Peyer's patch (tissue), 4 donors: ENCODE measurements at regions not wholly inside any gene's neighbourhood (a gene's known extent, or its start where the extent isn't known, plus 50 kb on each side); places are given as distances from the start of the nearest gene placed in this dataset.

Experiments used
- DNase-seq, 3 donors: peaks; one replicate each; pipeline ENCODE4 v3.0.0-alpha.2; 2017 to 2019
- H3K27ac ChIP-seq, 4 donors: fragments of 200-600 bp; sonication (generic); one replicate each; pipeline ENCODE4 v1.5.1; 2016 to 2019
- H3K27me3 ChIP-seq, 2 donors: fragments of 200-600 bp; sonication (generic); one replicate each; pipeline ENCODE4 v1.5.1; 2019
- H3K36me3 ChIP-seq, 3 donors: fragments of 200-600 bp; sonication (generic); one replicate each; pipeline ENCODE4 v1.5.1; 2016 to 2019
- H3K4me1 ChIP-seq, 4 donors: fragments of 200-600 bp; sonication (generic); one replicate each; pipeline ENCODE4 v1.5.1; 2016 to 2019
- H3K4me3 ChIP-seq, 4 donors: fragments of 200-600 bp; sonication (generic); 1 replicate in 3 of 4; 2 replicates in 1 of 4; pipeline ENCODE4 v1.5.1; 2016 to 2019; ENCODE audit warnings: mild to moderate bottlenecking in 1 of 4
- H3K9me3 ChIP-seq, 4 donors: fragments of 200-600 bp; sonication (generic); one replicate each; pipeline ENCODE4 v1.5.1; 2016 to 2019; ENCODE audit warnings: mild to moderate bottlenecking in 1 of 4
- POLR2A ChIP-seq, 2 donors: fragments of 450-650 bp; IDR thresholded peaks; one replicate each; pipeline ENCODE4 v1.5.1; 2017; ENCODE audit warnings: antibody characterized with exemption in 2 of 2, mild to moderate bottlenecking in 2 of 2, moderate library complexity in 2 of 2
- TF ChIP-seq, protein P1 (sequence below), 6 experiments: fragments of 450-650 bp in 4 of 6; fragments of 200-600 bp in 2 of 6; sonication (generic) in 1 of 6; IDR thresholded peaks; one replicate each; pipeline ENCODE4 v1.5.1; 2017 to 2019; ENCODE audit warnings: antibody characterized with exemption in 6 of 6, mild to moderate bottlenecking in 3 of 6, moderate library complexity in 1 of 6

DNA sequence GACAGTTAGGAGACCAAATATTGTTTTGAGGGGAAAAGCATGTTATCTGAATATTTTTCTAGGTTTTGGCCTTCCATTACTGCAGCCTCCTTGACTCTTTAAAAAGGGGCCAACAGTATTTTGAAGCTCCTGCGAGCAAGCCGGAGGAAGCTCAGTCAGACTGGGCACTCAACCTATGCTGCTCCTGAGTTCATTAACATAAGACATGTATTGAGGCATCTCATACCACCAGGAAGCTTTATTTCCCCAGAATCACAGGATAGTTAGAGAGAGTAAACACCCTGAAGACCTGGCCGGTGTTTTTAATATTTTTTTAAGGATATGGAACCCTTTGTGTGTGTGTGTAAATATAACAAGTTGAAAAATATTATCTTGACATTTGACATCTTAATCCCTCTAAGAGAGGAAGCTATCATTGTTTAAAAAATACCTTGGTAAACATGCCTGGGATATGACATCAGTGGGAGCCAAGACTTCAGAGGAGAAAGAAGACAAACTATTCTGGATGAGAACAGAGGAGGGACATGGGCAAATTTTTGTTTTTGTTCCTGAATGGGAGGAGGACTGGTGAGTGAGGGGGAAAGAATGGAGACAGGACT, 139.3 kb upstream of the SLIT3 start:
- TF ChIP-seq POLR2A (IDR thresholded peaks at IDR 0.05), result no peak
- TF ChIP-seq, protein P1, sequence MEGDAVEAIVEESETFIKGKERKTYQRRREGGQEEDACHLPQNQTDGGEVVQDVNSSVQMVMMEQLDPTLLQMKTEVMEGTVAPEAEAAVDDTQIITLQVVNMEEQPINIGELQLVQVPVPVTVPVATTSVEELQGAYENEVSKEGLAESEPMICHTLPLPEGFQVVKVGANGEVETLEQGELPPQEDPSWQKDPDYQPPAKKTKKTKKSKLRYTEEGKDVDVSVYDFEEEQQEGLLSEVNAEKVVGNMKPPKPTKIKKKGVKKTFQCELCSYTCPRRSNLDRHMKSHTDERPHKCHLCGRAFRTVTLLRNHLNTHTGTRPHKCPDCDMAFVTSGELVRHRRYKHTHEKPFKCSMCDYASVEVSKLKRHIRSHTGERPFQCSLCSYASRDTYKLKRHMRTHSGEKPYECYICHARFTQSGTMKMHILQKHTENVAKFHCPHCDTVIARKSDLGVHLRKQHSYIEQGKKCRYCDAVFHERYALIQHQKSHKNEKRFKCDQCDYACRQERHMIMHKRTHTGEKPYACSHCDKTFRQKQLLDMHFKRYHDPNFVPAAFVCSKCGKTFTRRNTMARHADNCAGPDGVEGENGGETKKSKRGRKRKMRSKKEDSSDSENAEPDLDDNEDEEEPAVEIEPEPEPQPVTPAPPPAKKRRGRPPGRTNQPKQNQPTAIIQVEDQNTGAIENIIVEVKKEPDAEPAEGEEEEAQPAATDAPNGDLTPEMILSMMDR (IDR thresholded peaks at IDR 0.05), result no peak

DNA sequence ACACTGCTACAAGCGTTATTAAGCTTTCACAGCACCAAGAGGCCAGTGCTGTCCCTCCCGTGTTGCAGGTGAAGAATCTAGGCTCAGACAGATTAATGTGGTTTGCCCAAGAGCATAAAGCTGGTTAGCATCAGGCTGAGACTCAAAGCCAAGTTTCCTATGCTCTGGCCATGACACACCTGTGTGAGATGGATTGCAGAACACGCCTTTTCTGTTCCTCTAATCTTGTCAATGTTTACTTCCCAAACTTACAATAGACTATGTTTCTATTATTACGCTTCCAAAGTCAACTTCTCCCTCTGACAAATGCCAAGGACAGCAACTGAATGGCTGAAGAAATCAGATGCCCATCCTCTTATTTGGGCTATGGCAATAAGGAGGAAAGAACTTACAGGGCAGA, 138.4 kb upstream of the SLIT3 start:
- H3K4me1 ChIP-seq, result no peaks in the 10 kb centered on the region
- no peaks in the 10 kb centered on the region for H3K27me3 ChIP-seq
- no peak overlapping the region for H3K4me3 ChIP-seq
- DNase-seq, result no peak
- H3K36me3 ChIP-seq, result no peaks in the 10 kb centered on the region
- no peak for TF ChIP-seq POLR2A (IDR thresholded peaks at IDR 0.05)
- TF ChIP-seq, protein P1 (IDR thresholded peaks at IDR 0.05), result no peak
- H3K9me3 ChIP-seq, result no peaks in the 10 kb centered on the region
- H3K27ac ChIP-seq, result no peak overlapping the region

More for the DNA sequence above, 139.3 kb upstream of the SLIT3 start:
- Histone ChIP-seq H3K36me3 (no peaks in the 10 kb centered on the region), H3K4me1 (no peaks in the 10 kb centered on the region), H3K27me3 (no peaks in the 10 kb centered on the region), H3K9me3 (no peaks in the 10 kb centered on the region), H3K4me3 (no peak overlapping the region), H3K27ac (no peak overlapping the region)
- DNase-seq, result no peak

DNA sequence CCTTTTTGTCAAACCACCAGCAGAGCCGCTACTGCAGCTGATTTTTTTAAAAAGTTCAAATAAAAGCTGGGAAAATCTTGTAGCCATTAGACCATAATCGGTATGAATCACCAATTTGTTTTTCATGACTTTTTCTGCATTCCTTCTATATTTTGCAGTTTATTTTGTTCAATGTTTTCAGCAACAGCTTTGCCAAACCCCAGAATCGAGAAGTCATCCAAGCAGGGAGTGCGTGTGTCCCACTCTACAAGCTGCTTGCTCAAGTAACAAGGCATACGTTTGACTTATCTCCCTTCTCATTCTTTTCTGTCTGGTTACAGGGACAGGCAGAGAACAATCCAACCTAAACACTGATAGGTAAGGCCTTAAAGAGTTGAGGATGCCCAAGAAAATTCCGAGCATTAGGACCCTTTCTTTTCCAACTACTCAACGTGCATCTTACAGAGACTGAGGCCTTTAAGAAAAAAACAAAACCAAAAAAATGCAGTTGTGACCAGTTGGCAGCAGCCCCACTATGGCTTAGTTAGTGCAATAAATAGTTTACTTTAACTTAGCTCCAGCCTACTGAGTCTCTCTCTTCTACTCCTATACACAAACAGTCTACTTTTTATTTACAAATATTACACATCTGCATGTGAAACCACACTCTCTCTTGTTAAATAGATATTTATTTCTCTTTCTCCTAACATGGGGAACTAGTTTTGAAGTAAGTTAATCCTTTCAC, 134.7 kb upstream of the SLIT3 start:
- TF ChIP-seq, protein P1 (IDR thresholded peaks at IDR 0.05), result no peak
- no peak for TF ChIP-seq POLR2A (IDR thresholded peaks at IDR 0.05)
- Histone ChIP-seq H3K9me3 (no peaks in the 10 kb centered on the region), H3K27me3 (no peaks in the 10 kb centered on the region), H3K4me3 (no peak overlapping the region), H3K36me3 (no peaks in the 10 kb centered on the region), H3K27ac (no peak overlapping the region), H3K4me1 (no peaks in the 10 kb centered on the region)
- DNase-seq, result no peak

DNA sequence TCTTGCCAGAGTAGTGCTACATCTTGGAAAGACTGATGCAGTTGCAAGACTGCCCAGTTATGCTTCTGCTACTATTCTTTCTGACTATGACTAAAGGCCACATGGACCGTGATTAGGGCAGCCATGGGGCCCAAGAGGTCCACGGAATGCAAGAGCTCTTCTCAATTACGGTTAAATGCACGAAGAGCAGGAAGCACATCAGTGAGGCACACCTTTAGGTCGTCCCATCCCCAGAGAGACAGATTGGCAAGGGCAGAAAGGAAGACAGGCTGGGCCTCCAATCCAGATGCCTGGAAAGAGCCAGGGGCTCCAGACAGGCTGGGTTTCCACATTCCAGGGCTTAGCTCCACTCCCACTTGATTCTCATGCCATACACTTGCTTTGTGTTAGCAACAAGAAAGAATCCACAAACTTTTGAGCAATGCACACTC, 132.3 kb upstream of the SLIT3 start:
- no peak for TF ChIP-seq POLR2A (IDR thresholded peaks at IDR 0.05)
- TF ChIP-seq, protein P1 (IDR thresholded peaks at IDR 0.05), result no peak
- Histone ChIP-seq H3K27me3 (no peaks in the 10 kb centered on the region), H3K4me1 (no peaks in the 10 kb centered on the region), H3K9me3 (no peaks in the 10 kb centered on the region), H3K27ac (no peak overlapping the region), H3K36me3 (no peaks in the 10 kb centered on the region), H3K4me3 (no peak overlapping the region)
- DNase-seq, result no peak

DNA sequence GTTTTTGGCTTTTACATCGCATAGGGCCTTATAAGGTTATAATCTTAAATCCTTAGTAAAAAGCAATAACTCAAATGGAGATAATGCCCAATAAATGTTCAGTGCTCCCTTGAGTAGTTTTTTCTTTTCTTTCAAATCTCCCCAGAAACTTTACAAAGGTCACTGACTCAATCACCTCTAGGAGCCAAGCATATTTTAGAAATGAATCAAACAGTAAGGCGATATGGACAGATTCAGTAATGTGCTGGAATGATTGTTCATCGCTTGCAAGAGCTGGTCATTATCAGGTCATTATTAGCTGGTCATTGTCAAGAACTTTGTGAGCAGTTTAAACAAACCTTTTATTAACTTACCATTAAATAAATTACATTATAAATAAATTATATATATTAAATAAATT, 130.4 kb upstream of the SLIT3 start:
- H3K36me3 ChIP-seq, result no peaks in the 10 kb centered on the region
- H3K9me3 ChIP-seq, result no peaks in the 10 kb centered on the region
- no peak overlapping the region for H3K4me3 ChIP-seq
- H3K4me1 ChIP-seq, result no peaks in the 10 kb centered on the region
- no peak for TF ChIP-seq POLR2A (IDR thresholded peaks at IDR 0.05)
- TF ChIP-seq, protein P1 (IDR thresholded peaks at IDR 0.05), result no peak
- no peak overlapping the region for H3K27ac ChIP-seq
- no peaks in the 10 kb centered on the region for H3K27me3 ChIP-seq
- no peak for DNase-seq
